Putamen (tissue), 1 donor: ENCODE measurements at regions not wholly inside any gene's neighbourhood (a gene's known extent, or its start where the extent isn't known, plus 50 kb on each side); places are given as distances from the start of the nearest gene placed in this dataset.

Source experiments
- DNase-seq: peaks from one replicate; pipeline ENCODE4 v3.0.0-alpha.2; 2016; ENCODE audit warnings: low spot score

DNA sequence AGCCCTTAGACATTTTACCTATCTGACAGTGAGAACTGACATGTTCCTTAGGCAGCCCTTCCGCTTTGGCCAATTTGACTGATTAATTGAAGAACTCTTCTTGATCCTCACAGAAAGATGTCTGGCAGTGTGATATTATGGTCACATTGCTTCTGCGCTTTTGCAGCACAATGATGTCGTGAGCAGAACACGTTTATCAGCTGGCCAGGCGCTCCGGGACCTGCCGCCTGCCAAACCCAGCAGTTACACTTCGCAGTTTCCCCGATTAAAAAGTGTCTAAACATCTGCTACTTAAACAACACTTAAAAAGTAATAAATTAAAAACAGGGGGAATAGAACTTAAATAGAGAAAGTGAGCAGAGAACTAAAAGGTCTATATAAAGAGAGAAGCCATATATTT lies 103.5 kb upstream of the ETS2 start:
- no peak for DNase-seq

DNA sequence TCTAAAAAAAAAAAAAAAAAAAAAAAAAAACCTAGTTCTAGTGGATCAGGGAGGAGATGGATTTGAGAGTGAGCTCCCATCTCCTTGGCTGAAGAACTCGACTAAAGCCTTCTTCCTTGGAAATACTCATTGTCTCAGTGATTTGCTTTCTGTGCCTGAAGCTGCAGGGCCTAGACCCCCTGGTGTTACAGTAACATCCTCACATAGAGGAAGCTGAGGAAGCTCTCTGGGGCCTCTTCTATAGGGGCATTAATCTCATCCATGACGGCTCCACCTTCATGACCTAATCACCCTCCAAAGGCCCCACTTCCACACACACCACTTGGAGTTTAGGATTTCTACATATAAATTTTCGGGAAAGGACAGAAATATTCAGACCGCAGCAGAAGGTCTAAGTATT lies 95.9 kb upstream of the ETS2 start:
- DNase-seq = no peak

DNA sequence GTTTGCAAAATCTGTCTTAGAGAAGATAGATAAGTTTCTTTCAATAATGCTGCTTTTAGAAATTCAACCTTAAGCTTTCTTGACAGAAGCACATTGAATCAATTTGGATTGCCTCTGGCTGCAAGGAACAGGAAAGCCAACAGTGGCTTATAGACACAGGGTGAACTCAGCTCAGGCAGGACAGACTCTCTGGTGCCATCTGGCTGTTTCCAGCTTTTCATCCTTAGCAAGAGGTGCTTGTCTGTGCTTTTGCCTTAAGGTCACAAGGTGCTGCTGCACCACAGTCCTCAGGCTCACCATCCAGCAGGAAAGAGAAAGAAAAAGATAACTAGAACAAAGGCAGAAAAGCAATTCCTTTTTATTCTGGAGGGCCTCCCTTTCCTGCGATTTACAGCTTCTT lies 93.7 kb upstream of the ETS2 start:
- no peak for DNase-seq

DNA sequence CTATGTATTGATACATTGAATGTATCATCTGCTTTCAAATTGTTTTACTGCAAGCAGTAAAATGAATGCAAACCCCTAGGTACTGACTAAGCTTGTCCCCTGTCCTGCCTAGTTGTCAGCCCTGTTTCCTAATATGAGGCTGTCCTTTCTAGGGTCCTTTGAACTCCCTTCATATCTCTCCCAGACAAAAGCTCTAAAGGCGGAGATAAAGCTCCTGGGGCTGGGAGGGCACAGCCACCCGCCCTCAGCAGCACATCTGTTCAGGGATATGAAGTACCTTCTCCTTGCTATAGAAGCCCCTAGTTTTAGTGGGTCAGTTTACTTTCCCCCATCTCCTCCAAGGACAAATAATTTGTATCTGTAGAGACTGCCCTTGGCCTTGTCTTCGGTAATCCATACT lies 93.1 kb upstream of the ETS2 start:
- no peak for DNase-seq

DNA sequence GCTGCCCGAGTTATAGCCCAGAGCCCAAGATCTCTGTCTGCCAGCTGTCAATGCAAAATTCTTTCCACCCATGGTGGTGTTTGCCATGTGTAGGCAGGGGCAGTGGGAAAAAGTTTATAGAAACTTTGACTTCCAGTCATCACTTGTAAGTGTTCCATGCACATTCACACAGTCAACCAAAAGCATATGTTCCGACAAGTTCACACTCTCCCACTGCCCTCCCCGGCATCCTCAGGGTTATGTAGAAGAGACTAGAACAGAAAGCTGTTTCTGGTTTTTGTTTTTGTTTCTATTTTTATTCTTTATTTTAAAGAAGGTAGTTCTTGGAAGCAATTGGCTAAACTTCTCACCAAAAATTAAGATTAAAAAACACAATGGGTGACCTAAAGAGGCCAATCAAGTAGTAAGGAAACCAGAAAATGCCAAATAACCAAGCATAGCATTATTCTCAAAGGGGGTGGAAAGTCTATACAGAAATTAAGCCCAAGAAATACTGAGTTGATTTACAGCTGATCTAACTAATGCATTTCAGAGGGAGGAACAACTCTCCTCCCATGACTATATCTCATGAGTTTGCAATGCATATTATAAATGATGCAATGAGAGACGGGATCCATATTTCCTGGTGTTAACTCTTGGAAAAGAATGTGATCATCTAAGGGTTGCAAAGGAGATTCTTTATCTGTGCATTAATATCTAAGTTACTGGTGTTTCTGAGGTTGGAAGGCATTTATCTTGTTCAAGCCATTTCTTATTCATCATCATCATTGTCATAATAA lies 91.5 kb upstream of the ETS2 start:
- DNase-seq = no peak

DNA sequence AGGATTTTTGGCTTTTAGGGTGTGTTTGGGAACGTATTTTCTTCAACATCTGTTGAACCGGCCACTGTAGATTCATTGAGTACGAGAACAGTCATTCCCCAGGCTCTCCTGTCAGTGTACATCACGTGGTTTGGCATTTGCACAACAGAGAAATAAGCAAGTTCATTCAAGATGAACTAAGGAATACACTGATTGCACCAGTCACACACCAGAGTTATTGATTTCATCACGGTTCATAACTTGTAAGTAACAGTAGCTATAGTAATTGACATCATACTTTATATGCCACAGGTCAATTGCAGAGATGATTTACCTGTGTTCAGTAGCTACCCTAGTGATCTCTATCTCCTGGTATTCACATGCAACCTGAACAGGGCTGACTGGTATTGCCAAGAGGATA lies 90.7 kb upstream of the ETS2 start:
- no peak for DNase-seq

DNA sequence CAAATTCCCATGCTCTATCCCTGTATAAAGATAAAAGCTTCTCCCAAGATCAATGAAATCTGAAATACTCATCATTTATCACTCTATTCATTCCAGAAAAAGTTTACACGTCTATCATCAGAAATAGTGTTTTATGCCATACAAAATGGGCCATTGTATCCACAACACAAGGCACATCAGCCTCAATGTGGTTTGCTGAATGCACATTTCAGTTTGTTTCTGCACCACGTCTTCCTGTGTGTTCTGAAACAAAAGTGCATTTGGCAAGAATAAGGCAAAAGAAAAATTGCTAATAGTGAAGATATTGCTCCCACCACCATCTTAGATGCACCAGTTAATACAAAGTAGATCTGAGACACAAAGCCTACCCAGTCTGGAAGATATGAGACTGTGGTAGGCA lies 89.6 kb upstream of the ETS2 start:
- DNase-seq = no peak

DNA sequence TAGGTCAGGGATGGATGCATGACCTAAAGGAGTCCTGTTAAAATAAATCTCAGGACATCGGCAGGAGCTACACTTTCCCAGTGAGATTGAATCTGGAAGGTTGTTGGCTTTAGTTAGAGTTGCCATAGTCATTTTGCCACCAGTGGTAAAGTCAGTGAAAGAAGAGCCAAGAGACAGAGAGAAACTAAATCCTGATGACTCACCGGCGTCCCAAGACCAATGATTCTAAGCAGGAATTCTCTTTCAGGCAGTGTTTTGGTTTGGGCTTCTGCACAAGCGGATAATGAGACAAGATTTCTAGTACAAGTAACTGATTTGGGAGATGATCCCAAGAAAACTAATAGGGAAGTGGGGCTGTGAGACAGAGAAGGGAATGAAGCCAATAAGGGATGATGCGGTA lies 88.8 kb upstream of the ETS2 start:
- no peak for DNase-seq

DNA sequence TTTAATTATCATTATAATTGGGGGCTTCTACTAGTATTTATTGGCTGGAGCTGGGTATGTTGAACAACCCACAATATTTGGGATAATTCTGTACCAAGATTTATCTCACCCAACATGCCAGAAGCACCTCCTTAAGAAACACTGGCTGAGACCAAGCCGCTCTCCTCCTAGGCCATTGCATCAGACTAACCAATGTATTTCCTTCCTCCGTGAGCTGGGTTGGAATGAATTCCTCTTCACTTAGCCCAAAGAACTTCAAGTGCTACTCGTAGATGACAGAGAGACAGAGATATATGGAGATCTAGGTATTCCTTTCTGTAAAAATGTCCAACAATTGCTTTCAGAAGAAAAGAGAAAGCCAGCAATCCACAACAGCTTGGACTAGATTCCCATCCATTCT lies 87.2 kb upstream of the ETS2 start:
- DNase-seq = no peak

DNA sequence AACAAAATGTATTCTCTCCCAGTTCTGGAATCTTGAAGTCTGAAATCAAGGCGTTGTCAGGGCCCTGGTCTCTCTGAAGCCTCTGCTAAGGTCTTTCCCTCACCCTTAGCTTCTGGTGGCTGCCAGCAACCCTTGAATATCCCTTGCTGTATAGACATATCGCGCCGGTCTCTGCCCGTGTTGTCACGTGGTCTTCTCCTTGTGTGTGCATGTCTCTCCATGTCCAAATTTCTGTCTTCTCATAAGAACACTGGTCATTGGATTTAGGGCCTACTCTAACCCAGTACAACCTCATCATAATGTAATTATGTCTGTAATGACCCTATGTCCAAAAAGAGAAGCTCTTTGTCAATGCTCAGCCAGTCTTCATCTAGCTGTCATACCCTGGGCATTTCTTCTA lies 85.7 kb upstream of the ETS2 start:
- DNase-seq = no peak

DNA sequence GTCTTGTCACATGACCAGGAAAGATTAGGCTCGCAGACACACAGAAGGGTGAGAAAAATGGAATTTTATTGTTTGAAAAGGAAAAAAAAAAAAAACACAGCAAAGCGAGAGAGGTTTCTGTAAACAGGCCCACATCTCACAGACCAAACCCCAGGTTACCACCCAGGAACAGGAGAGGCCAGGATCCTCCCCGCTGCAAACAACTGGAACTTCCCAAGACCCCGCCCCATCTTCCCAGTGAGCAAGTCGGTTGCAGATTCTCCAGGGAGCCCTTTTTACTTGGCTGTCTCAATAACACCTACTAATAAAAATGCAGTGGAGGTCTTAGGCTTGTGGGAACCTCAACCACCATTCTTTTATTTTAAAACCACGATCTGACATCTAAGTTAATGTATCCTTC lies 84.7 kb upstream of the ETS2 start:
- DNase-seq = no peak

DNA sequence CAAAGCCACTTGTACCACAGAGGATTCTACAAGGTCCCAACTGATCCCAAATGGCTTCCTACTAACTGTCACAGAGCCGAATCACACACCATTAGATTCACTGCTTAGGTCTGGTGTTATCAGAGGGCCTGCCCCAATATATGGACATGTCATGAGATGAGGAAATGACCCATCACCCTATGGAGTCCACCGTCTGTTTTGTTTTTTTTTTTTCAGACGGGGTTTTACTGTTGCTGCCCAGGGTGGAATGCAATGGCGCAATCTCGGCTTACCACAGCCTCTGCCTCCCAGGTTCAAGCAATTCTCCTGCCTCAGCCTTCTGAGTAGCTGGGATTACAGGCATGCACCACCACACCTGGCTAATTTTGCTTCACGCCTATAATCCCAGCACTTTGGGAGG lies 83.8 kb upstream of the ETS2 start:
- no peak for DNase-seq

DNA sequence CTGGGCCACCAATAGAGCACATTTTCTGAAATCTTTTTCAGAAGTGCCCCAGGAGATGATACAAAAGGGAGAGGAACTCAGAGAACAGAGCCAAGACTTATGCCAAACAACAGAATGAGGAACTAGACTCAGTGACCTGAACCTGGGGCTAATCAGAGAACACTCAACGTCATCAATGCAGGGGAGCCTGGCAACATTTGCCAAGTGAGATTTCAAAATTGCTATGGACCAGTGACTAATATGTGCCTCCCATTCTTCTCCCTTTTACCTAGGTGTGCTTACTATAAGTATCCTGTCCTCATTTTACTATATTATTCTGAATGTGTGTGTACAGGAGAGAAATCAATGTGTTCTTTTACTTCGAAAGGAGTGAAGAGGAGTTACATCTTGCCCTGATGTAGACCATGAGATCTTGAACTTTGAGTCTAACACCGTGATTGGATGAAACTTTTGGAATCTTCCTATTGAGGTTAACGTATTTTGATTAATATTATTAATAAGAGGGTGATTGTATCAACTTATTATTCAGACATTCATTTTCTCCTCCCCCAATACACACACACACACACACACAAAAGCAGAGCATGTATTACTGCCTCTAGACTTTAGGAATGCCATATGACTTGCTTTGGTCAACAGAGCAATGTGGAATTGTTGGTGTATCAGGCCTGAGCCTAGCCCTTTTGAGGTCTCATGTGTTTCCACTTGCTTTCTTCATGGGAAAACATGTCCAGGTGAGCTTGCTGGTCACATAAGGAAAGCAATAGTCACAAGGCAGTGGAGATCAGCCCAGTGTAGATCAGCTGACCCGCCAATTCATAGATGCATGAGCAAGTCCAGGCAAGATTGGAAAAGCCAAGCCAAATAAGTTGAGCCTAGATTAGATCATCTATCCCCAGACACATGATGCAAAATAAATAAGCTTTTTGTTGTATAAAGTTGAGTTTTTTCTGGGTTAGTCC lies 80.3 kb upstream of the ETS2 start:
- DNase-seq = no peak

DNA sequence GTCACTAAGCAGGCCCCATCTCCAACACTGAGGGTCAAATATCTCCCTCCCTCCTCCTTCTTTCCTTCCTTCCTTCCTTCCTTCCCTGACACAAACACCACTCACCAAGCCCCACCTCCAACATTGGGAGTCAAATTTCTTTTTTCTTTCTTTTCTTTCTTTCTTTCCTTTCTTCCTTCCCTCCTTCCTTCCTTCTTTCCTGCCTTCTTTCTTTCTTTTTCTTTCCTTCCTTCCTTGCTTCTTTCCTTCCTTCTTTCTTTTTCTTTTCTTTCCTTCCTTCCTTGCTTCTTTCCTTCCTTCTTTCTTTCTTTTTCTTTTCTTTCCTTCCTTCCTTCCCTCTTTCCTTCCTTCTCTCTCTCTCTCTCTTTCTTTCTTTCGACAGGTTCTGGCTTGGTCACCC lies 79.2 kb upstream of the ETS2 start:
- no peak for DNase-seq

DNA sequence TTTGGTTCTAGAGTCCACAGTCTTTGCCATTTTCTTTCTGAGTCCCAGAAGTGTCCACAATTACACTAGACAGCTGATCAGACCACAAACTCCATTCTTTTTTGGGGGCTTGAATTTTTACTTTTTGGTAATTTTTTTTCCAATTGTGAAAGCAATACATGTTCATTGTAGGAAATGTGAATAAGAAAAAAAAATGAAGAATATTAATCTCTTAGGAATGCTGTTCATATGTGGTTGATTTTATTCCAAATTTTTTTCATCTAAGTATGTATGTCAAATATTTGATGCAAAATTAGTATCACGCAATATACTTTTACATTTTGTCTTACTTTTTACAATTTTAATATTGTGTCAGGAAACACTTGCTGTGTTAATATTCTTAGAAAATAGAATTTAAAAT lies 76.4 kb upstream of the ETS2 start:
- DNase-seq = no peak

DNA sequence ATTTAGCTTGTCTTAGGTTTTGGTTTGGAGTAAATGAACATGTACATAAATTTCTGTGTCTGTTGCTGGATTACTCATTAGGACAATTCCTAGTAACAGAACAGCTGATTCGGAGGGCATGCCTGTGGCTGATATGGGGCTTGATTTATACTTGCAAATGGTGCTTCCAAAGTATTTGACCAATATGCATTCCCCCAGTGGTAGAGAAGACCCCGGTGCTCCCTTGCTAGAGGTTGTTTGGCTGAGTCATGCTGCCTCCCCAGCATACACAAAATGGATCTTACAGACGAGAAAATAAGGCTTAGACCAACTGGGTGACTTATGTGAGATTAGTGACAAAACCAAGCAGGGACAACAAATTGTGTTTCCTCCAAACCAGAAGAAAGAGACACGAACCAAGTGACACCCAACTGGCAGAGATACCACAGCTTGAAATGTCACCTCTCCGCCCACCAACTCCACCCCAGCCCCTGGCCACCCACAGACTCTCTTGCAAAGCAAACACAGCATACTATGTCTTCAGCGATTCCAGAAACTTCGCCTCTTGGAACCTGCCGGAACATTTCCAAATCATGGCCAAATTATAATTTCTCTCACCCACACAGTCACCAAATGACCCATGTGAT lies 75.9 kb upstream of the ETS2 start:
- no peak for DNase-seq

DNA sequence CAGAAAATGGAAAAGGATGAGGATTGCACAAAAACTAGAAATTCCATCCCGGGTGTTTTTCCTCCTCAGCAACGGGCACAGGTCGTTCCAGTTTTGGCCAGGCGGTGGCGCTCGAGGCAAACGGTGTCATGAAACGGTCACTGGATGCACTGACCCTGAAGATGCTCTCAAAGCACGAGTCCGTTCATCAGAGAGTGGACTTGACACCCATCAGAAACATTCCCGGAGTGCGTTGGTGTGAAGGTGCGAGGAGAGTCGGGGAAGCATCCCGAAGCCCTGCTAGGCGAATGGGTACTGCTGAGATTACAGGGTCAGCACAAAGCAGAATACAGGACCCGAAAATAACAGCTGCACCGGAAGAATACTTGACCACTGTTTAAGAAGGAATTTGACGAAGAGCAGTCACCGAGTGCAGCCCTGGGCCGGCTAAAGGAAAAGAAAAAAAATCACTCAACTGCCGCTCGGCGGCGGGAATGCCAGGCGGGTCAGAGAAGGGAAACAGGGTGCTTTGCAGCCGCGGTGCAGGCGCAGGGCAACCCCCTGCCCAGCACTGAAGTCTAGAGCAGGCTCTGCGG lies 71.7 kb upstream of the ETS2 start:
- peak; percentile 54 for DNase-seq

DNA sequence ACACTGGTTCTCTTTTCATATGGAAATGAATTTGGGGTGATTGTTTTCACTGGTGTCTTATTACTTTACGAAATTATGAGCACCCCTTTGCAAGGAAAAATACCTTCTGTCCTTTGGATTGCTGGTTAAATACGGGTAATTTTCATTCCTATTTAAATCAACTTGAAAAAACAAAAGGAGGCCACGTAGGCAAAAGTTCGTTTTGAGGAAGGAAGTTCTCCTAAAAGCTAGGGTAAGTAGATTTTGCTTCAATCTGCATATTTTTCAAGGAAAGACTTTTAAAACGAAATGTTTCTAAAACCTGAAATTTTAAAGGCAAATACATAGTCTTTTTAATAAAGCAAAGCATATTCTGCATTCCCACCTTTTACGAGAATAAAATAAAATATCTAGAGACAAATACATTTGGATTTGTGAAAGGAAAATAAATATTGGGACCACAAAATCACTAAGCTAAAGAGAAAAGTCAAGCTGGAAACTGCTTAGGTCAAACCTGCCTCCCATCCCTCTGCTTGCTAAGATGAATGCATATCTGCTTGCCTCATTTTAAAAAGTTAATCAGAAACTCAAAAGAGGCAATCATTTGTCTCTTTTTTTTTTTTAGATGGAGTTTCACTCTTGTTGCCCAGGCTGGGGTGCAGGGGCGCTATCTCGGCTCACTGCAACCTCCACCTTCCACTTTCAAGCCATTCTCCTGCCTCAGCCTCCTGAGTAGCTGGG lies 70.9 kb upstream of the ETS2 start:
- DNase-seq = no peak

DNA sequence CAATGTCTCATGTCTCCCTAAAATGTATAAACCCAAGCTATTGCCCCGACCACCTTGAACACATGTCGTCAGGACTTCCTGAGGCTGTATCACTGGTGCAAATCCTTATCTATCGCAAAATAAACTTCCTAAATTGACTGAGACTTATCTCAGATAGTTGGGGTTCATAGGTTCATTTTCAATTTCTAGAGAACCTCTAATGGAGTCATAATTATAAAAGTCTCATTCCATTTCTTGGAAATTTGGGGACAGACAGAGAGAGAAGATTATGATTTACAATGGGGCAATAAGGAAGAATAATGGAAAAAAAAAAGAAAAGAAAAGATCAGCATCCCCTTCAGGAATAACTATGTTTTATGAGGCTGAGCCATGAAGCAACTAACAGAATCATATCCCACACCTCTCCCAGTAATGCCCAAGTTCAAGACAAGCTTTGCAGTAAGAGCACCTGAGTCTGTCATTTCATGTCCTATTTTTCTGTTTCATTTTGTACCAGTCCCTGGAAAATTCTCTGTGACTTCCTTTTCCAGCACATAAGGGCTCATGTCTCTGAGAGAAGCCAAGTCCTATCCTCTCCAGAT lies 70.0 kb upstream of the ETS2 start:
- DNase-seq = no peak

DNA sequence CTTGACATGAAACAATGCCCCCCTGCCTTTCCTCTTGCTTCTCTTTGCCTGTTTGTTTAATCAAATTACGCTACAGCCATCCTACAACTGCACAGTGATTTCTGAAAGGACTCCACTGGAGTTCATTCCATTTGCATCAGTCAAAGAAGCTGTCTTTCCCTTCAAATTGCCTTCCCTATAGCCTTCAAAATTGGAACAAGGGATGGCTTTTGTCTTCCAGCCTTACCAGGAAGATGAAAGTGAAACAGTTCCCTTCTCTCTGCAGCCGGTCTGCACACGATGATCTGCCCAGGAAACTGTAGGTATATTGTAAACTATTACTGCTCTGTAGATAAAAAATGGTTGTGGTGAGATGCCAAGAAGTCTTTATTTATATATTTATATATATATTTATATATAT lies 65.6 kb upstream of the ETS2 start:
- no peak for DNase-seq

DNA sequence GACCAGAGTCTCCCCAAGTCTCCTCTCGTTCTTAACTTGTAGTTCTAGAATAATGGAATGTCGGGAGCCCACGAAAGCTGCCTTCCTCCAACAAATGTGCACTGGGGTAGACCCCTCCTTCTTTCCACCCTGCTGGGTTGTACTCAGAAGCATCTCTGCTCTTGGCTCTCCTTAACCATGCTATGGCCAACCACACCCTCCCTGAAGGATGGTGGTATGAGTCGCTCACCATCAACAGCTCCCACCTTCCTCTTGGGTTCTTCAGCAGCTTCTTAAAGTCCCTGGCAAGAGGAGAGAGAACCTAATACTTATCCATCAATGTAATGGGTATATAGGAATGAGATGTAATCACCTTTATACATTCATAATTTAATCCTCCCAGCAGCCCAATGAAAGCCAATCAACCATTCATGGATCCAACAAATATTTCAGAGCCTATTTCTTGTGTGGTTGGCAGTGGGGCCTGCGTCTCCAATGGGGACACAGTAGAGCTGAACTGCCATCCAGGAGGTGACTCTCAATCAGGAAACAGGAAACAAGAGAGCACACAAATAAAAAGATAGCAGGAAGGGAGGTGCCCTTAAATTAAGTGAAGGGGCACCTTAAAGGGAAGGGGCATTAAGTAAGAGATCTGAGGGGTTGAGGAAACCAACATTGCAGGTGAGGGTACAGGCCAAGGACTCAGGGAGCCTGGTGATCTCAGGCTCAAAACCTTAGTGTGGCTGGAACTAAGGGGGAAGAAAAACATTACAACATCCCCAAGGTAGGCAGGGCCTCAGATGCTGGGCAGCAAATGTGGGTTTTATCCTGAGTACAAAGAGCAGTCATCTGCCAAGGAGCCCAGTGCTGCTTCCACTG lies 64.4 kb upstream of the ETS2 start:
- no peak for DNase-seq
